Peyer's patch (tissue), 4 donors: ENCODE measurements at regions not wholly inside any gene's neighbourhood (a gene's known extent, or its start where the extent isn't known, plus 50 kb on each side); places are given as distances from the start of the nearest gene placed in this dataset.

Source experiments
- POLR2A ChIP-seq, 2 donors: fragments of 450-650 bp; IDR thresholded peaks; one replicate each; pipeline ENCODE4 v1.5.1; 2017; ENCODE audit warnings: antibody characterized with exemption in 2 of 2, mild to moderate bottlenecking in 2 of 2, moderate library complexity in 2 of 2
- TF ChIP-seq, protein P1 (sequence below), 6 experiments: fragments of 450-650 bp in 4 of 6; fragments of 200-600 bp in 2 of 6; sonication (generic) in 1 of 6; IDR thresholded peaks; one replicate each; pipeline ENCODE4 v1.5.1; 2017 to 2019; ENCODE audit warnings: antibody characterized with exemption in 6 of 6, mild to moderate bottlenecking in 3 of 6, moderate library complexity in 1 of 6

DNA sequence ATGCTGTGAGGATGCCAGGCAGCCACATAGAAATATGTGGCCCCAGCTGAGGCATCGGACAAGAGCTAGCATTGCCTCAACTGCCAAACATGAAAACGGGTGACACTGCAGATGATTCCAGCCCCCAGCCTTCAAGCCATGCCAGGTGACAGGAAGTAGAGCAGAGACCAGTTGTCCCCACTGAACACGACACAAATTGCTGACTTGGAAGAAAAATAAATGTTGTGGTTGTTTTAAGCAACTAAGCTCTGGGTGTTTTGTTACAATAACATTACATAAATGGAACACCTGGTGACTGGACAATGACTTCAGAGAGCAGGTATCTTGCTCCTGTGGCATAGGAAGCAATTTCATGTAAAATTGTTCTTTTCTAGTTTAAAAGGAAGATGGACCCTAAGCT is 154.2 kb downstream of the KIF4B start:
- TF ChIP-seq, protein P1, sequence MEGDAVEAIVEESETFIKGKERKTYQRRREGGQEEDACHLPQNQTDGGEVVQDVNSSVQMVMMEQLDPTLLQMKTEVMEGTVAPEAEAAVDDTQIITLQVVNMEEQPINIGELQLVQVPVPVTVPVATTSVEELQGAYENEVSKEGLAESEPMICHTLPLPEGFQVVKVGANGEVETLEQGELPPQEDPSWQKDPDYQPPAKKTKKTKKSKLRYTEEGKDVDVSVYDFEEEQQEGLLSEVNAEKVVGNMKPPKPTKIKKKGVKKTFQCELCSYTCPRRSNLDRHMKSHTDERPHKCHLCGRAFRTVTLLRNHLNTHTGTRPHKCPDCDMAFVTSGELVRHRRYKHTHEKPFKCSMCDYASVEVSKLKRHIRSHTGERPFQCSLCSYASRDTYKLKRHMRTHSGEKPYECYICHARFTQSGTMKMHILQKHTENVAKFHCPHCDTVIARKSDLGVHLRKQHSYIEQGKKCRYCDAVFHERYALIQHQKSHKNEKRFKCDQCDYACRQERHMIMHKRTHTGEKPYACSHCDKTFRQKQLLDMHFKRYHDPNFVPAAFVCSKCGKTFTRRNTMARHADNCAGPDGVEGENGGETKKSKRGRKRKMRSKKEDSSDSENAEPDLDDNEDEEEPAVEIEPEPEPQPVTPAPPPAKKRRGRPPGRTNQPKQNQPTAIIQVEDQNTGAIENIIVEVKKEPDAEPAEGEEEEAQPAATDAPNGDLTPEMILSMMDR (IDR thresholded peaks at IDR 0.05), result no peak
- no peak for TF ChIP-seq POLR2A (IDR thresholded peaks at IDR 0.05)
